Tibial nerve (tissue), 4 donors: ENCODE measurements at regions not wholly inside any gene's neighbourhood (a gene's known extent, or its start where the extent isn't known, plus 50 kb on each side); places are given as distances from the start of the nearest gene placed in this dataset.

Experiments
- DNase-seq, 2 donors: peaks; one replicate each; pipeline ENCODE4 v3.0.0-alpha.2; 2019; ENCODE audit warnings: low spot score in 2 of 2
- H3K27ac ChIP-seq, 4 donors: fragments of 200-600 bp; sonication (generic) in 3 of 4; one replicate each; pipeline ENCODE4 v1.5.1; 2017 to 2019; ENCODE audit warnings: mild to moderate bottlenecking in 1 of 4
- H3K27me3 ChIP-seq, 2 donors: fragments of 200-600 bp; sonication (generic) in 1 of 2; one replicate each; pipeline versions ENCODE4 v1.5.1 to v1.6.0; 2017 to 2019
- H3K36me3 ChIP-seq, 3 donors: fragments of 200-600 bp; sonication (generic); one replicate each; pipeline ENCODE4 v1.5.1; 2018 to 2019
- H3K4me1 ChIP-seq, 4 donors: fragments of 200-600 bp; sonication (generic) in 3 of 4; one replicate each; pipeline ENCODE4 v1.5.1; 2017 to 2019
- H3K4me3 ChIP-seq, 4 donors: fragments of 200-600 bp; sonication (generic) in 3 of 4; one replicate each; pipeline ENCODE4 v1.5.1; 2017 to 2019; ENCODE audit warnings: mild to moderate bottlenecking in 1 of 4, moderate library complexity in 1 of 4
- H3K9me3 ChIP-seq, 4 donors: fragments of 200-600 bp; sonication (generic) in 3 of 4; one replicate each; pipeline ENCODE4 v1.5.1; 2017 to 2019
- CTCF ChIP-seq, 5 experiments: fragments of 200-600 bp in 3 of 5; fragments of 450-650 bp in 2 of 5; sonication (generic) in 3 of 5; IDR thresholded peaks; one replicate each; pipeline ENCODE4 v1.5.1; 2016 to 2019; ENCODE audit warnings: antibody characterized with exemption in 5 of 5, mild to moderate bottlenecking in 3 of 5, moderate library complexity in 2 of 5
- EP300 ChIP-seq, 2 donors: sonication (generic); formaldehyde crosslinking; IDR thresholded peaks; one replicate each; pipeline ENCODE4 v1.6.1; 2017; ENCODE audit warnings: antibody characterized with exemption in 2 of 2, mild to moderate bottlenecking in 1 of 2
- POLR2A ChIP-seq, 2 donors: fragments of 450-650 bp; IDR thresholded peaks; one replicate each; pipeline ENCODE4 v1.6.1; 2017; ENCODE audit warnings: antibody characterized with exemption in 2 of 2, mild to moderate bottlenecking in 2 of 2, moderate library complexity in 2 of 2
- WGBS, 2 donors: methylation state at CpG; one replicate each; pipeline ENCODE4 v1.1.5; 2018; 5-methylcytosine and 5-hydroxymethylcytosine counted together

GRCh38 chr2:194618432-194618831 is 1038.6 kb upstream of the SLC39A10 start:
- Histone ChIP-seq H3K4me1 (no peaks in the 10 kb centered on the region), H3K27ac (no peak overlapping the region), H3K36me3 (no peaks in the 10 kb centered on the region), H3K4me3 (no peak overlapping the region), H3K9me3 (no peaks in the 10 kb centered on the region), H3K27me3 (no peaks in the 10 kb centered on the region)
- DNase-seq = no peak
- TF ChIP-seq CTCF (IDR thresholded peaks at IDR 0.05) = no peak
- no peak for TF ChIP-seq POLR2A (IDR thresholded peaks at IDR 0.05)
- TF ChIP-seq EP300 (IDR thresholded peaks at IDR 0.05) = no peak

- Histone ChIP-seq H3K27ac (no peak overlapping the region), H3K4me3 (no peak overlapping the region), H3K27me3 (no peaks in the 10 kb centered on the region), H3K9me3 (no peaks in the 10 kb centered on the region), H3K4me1 (no peaks in the 10 kb centered on the region), H3K36me3 (no peaks in the 10 kb centered on the region)
- WGBS, 2 donors = 36 to 44% methylated on average over 1 of the region's 1 CpG
- DNase-seq = no peak
- TF ChIP-seq POLR2A (IDR thresholded peaks at IDR 0.05) (no peak), EP300 (IDR thresholded peaks at IDR 0.05) (no peak), CTCF (IDR thresholded peaks at IDR 0.05) (no peak)
Measured at GRCh38 chr2:194616334-194616733, 1040.7 kb upstream of the SLC39A10 start.

GRCh38 chr2:194610297-194610696 is 1046.7 kb upstream of the SLC39A10 start:
- no peaks in the 10 kb centered on the region for H3K36me3 ChIP-seq
- H3K4me3 ChIP-seq = no peak overlapping the region
- no peaks in the 10 kb centered on the region for H3K9me3 ChIP-seq
- H3K27ac ChIP-seq = no peak overlapping the region
- H3K27me3 ChIP-seq = no peaks in the 10 kb centered on the region
- no peaks in the 10 kb centered on the region for H3K4me1 ChIP-seq
- no peak for DNase-seq
- no peak for TF ChIP-seq EP300 (IDR thresholded peaks at IDR 0.05)
- no peak for TF ChIP-seq CTCF (IDR thresholded peaks at IDR 0.05)
- no peak for TF ChIP-seq POLR2A (IDR thresholded peaks at IDR 0.05)

- DNase-seq = no peak
- H3K36me3 ChIP-seq = no peaks in the 10 kb centered on the region
- no peak overlapping the region for H3K4me3 ChIP-seq
- WGBS, 2 donors = 75 to 90% methylated on average over 5 of the region's 5 CpGs
- no peak overlapping the region for H3K27ac ChIP-seq
- no peak for TF ChIP-seq POLR2A (IDR thresholded peaks at IDR 0.05)
- TF ChIP-seq CTCF (IDR thresholded peaks at IDR 0.05) = no peak
- no peak for TF ChIP-seq EP300 (IDR thresholded peaks at IDR 0.05)
- peaks cover 0 to 11% (median 0%) of the 10 kb centered on the region in 4 donors for H3K9me3 ChIP-seq
- H3K4me1 ChIP-seq = no peaks in the 10 kb centered on the region
- H3K27me3 ChIP-seq = no peaks in the 10 kb centered on the region
Measured at GRCh38 chr2:194603429-194603828, 1053.6 kb upstream of the SLC39A10 start.

GRCh38 chr2:194602750-194603149 is 1054.3 kb upstream of the SLC39A10 start:
- Histone ChIP-seq H3K9me3 (peaks cover 0 to 11% (median 0%) of the 10 kb centered on the region in 4 donors), H3K4me3 (no peak overlapping the region), H3K36me3 (no peaks in the 10 kb centered on the region), H3K27ac (no peak overlapping the region), H3K4me1 (no peaks in the 10 kb centered on the region), H3K27me3 (no peaks in the 10 kb centered on the region)
- no peak for DNase-seq
- TF ChIP-seq CTCF (IDR thresholded peaks at IDR 0.05) = no peak
- no peak for TF ChIP-seq EP300 (IDR thresholded peaks at IDR 0.05)
- no peak for TF ChIP-seq POLR2A (IDR thresholded peaks at IDR 0.05)
- WGBS, 2 donors = 86 to 95% methylated on average over 5 of the region's 5 CpGs
